Daoy (cell line): ENCODE measurements at regions not wholly inside any gene's neighbourhood (a gene's known extent, or its start where the extent isn't known, plus 50 kb on each side); places are given as distances from the start of the nearest gene placed in this dataset.

Experiments used
- DNase-seq: peaks from one replicate; pipeline ENCODE4 v3.0.0-alpha.2; 2015; ENCODE audit warnings: low read depth

- DNase-seq = no peak
Measured at GRCh38 chr4:181731900-181732299, 511.3 kb upstream of the TENM3 start.

- DNase-seq = no peak
Measured at GRCh38 chr4:181737744-181738143, 505.5 kb upstream of the TENM3 start.

- DNase-seq = no peak
Measured at GRCh38 chr4:181739031-181739430, 504.2 kb upstream of the TENM3 start.

- DNase-seq = no peak
Measured at GRCh38 chr4:181741513-181741912, 501.7 kb upstream of the TENM3 start.

GRCh38 chr4:181745933-181746625 lies 497.1 kb upstream of the TENM3 start:
- DNase-seq = no peak

GRCh38 chr4:181748581-181748980 lies 494.6 kb upstream of the TENM3 start:
- DNase-seq = no peak

GRCh38 chr4:181752516-181752915 lies 490.7 kb upstream of the TENM3 start:
- no peak for DNase-seq

- no peak for DNase-seq
Measured at GRCh38 chr4:181753207-181753606, 490.0 kb upstream of the TENM3 start.

GRCh38 chr4:181755846-181756245 lies 487.4 kb upstream of the TENM3 start:
- DNase-seq = no peak

- DNase-seq = no peak
Measured at GRCh38 chr4:181756451-181757095, 486.6 kb upstream of the TENM3 start.

- no peak for DNase-seq
Measured at GRCh38 chr4:181757098-181757497, 486.1 kb upstream of the TENM3 start.

- DNase-seq = no peak
Measured at GRCh38 chr4:181757910-181758660, 485.1 kb upstream of the TENM3 start.

GRCh38 chr4:181760560-181760959 lies 482.6 kb upstream of the TENM3 start:
- no peak for DNase-seq

GRCh38 chr4:181761156-181761555 lies 482.0 kb upstream of the TENM3 start:
- peak; percentile 46 for DNase-seq

- DNase-seq = no peak
Measured at GRCh38 chr4:181766061-181766548, 477.1 kb upstream of the TENM3 start.

- DNase-seq = no peak
Measured at GRCh38 chr4:181770971-181771370, 472.2 kb upstream of the TENM3 start.

- DNase-seq = no peak
Measured at GRCh38 chr4:181775298-181775697, 467.9 kb upstream of the TENM3 start.

- DNase-seq = no peak
Measured at GRCh38 chr4:181776264-181777054, 466.7 kb upstream of the TENM3 start.

GRCh38 chr4:181777518-181777917 lies 465.7 kb upstream of the TENM3 start:
- DNase-seq = no peak

GRCh38 chr4:181784881-181785280 lies 458.3 kb upstream of the TENM3 start:
- DNase-seq = no peak

- no peak for DNase-seq
Measured at GRCh38 chr4:181792641-181793040, 450.6 kb upstream of the TENM3 start.

GRCh38 chr4:181793096-181793495 lies 450.1 kb upstream of the TENM3 start:
- no peak for DNase-seq
